SU-DHL-6 (cell line): ENCODE measurements at regions not wholly inside any gene's neighbourhood (a gene's known extent, or its start where the extent isn't known, plus 50 kb on each side); places are given as distances from the start of the nearest gene placed in this dataset.
A peak's percentile ranks its signal among the peaks of the same experiment; 100 is the strongest.

Experiments used
- H2AFZ ChIP-seq: fragments of 200-600 bp; sonication (generic); 2 replicates; pipeline ENCODE4 v1.6.1; 2014; ENCODE audit warnings: low read depth, mild to moderate bottlenecking, moderate library complexity, mixed read lengths, antibody characterized with exemption, low read length; ENCODE audit not compliant: severe bottlenecking
- H3F3A ChIP-seq: fragments of 200-600 bp; shearing (Covaris generic); 2 replicates; pipeline ENCODE4 v1.6.0; 2016; ENCODE audit warnings: antibody characterized with exemption, mild to moderate bottlenecking; ENCODE audit not compliant: insufficient read depth
- H3K27ac ChIP-seq: fragments of 200-600 bp; sonication (generic); 2 replicates; pipeline ENCODE4 v1.5.1; 2016; ENCODE audit warnings: low read depth, mild to moderate bottlenecking, low read length, moderate library complexity, mixed read lengths
- H3K27me3 ChIP-seq: fragments of 200-600 bp; sonication (generic), shearing (Covaris generic); 2 replicates; pipeline ENCODE4 v1.6.0; 2014; ENCODE audit warnings: mild to moderate bottlenecking, low read length
- H3K36me3 ChIP-seq: fragments of 200-600 bp; sonication (generic); 2 replicates; pipeline ENCODE4 v1.6.1; 2014; ENCODE audit warnings: mild to moderate bottlenecking, low read length, mixed read lengths
- H3K4me2 ChIP-seq: fragments of 300-600, 200-600 bp; shearing (Covaris generic), sonication (generic); 2 replicates; pipeline ENCODE4 v1.6.0; 2014; ENCODE audit warnings: low read length, low read depth, mild to moderate bottlenecking; ENCODE audit not compliant: poor library complexity, severe bottlenecking
- H3K4me3 ChIP-seq: fragments of 200-600 bp; sonication (generic); 2 replicates; pipeline ENCODE4 v1.5.1; 2014; ENCODE audit warnings: antibody characterized with exemption, low read length, mild to moderate bottlenecking, mixed read lengths; ENCODE audit not compliant: insufficient read depth, poor library complexity, severe bottlenecking
- H3K79me2 ChIP-seq: fragments of 200-600 bp; sonication (generic); 2 replicates; pipeline ENCODE4 v1.6.1; 2014; ENCODE audit warnings: mild to moderate bottlenecking, low read length, moderate library complexity; ENCODE audit not compliant: insufficient read depth
- H3K9ac ChIP-seq: fragments of 200-600 bp; sonication (generic); 2 replicates; pipeline ENCODE4 v1.7.0; 2014; ENCODE audit warnings: mild to moderate bottlenecking, low read length
- H3K9me2 ChIP-seq: fragments of 200-600 bp; sonication (generic); replicated peaks from 2 replicates; pipeline ENCODE4 v1.6.1; 2014; ENCODE audit warnings: low read length; ENCODE audit not compliant: insufficient read depth
- H3K9me3 ChIP-seq: fragments of 200-600 bp; sonication (generic); 2 replicates; pipeline ENCODE4 v1.6.1; 2014; ENCODE audit warnings: low read length, mixed read lengths; ENCODE audit not compliant: insufficient read depth
- H4K20me1 ChIP-seq: fragments of 200-600 bp; sonication (generic); 2 replicates; pipeline ENCODE4 v1.6.1; 2014; ENCODE audit warnings: low read depth, mild to moderate bottlenecking, antibody characterized with exemption, low read length, moderate library complexity, mixed read lengths
- EZH2phosphoT487 ChIP-seq: fragments of 200-600 bp; sonication (generic), shearing (Covaris generic); conservative IDR thresholded peaks from 2 replicates; pipeline ENCODE4 v1.6.1; 2018; ENCODE audit warnings: mild to moderate bottlenecking, antibody characterized with exemption, low read length, moderate library complexity, mixed read lengths
- TF ChIP-seq, protein P1 (sequence below): fragments of 200-600 bp; sonication (generic); IDR thresholded peaks from one replicate; pipeline ENCODE4 v1.5.1; 2017; ENCODE audit warnings: antibody characterized with exemption, mild to moderate bottlenecking, low read length, moderate library complexity; ENCODE audit not compliant: insufficient read depth, poor library complexity, severe bottlenecking

DNA sequence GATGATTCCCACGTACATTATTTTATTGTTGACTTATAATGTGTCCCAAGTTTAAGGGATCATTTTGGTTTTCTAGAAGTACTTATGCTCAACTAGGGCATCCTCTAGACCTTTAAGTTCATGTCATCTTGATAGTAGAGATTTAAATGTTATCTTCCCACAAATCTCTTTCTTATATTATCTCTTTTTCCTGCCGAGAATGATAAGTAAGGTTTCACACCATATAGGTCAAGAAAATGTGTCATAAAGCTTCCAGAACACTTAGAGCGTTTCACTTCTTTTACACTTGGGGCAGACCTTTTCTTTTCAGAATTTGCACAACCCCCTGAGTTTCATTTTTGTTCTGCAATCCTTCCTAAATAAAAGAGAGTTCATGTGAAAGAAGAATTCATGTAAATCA, 142.0 kb upstream of the CBLB start:
- Histone ChIP-seq H4K20me1 (no peaks in the 10 kb centered on the region), H3K9me2 (no peaks in the 10 kb centered on the region), H3K4me2 (no peak overlapping the region), H3K9me3 (no peaks in the 10 kb centered on the region), H3K27ac (no peak overlapping the region), H2AFZ (no peak overlapping the region), H3F3A (no peaks in the 10 kb centered on the region), H3K36me3 (no peaks in the 10 kb centered on the region), H3K79me2 (no peaks in the 10 kb centered on the region), H3K27me3 (no peaks in the 10 kb centered on the region), H3K4me3 (no peak overlapping the region), H3K9ac (no peak overlapping the region)
- no peak for TF ChIP-seq EZH2phosphoT487
- TF ChIP-seq, protein P1, sequence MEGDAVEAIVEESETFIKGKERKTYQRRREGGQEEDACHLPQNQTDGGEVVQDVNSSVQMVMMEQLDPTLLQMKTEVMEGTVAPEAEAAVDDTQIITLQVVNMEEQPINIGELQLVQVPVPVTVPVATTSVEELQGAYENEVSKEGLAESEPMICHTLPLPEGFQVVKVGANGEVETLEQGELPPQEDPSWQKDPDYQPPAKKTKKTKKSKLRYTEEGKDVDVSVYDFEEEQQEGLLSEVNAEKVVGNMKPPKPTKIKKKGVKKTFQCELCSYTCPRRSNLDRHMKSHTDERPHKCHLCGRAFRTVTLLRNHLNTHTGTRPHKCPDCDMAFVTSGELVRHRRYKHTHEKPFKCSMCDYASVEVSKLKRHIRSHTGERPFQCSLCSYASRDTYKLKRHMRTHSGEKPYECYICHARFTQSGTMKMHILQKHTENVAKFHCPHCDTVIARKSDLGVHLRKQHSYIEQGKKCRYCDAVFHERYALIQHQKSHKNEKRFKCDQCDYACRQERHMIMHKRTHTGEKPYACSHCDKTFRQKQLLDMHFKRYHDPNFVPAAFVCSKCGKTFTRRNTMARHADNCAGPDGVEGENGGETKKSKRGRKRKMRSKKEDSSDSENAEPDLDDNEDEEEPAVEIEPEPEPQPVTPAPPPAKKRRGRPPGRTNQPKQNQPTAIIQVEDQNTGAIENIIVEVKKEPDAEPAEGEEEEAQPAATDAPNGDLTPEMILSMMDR = no peak

DNA sequence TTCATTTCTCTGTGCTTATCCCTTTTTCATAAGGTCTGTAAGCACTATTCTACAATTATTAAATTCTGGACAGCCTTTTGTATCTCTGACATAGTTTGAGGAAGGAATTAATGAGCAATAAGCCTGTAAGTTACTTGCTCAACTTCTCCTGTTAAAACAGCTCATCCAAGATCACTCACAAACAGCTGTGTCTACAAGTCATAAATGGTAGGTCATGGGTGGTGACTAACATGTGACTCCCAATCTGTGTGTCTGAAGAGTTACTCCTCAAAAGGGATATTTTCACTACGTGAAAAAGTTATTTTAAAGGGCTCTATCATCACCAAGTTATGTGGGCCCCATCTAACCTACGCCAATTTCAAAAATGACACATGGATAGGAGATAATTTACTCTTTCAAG, 145.2 kb upstream of the CBLB start:
- TF ChIP-seq, protein P1 = no peak
- no peak for TF ChIP-seq EZH2phosphoT487
- Histone ChIP-seq H3K36me3 (no peaks in the 10 kb centered on the region), H3K9ac (no peak overlapping the region), H3K27ac (no peak overlapping the region), H3F3A (no peaks in the 10 kb centered on the region), H3K9me2 (no peaks in the 10 kb centered on the region), H4K20me1 (no peaks in the 10 kb centered on the region), H3K4me3 (no peak overlapping the region), H3K9me3 (no peaks in the 10 kb centered on the region), H2AFZ (peak overlapping the region; percentile 39), H3K79me2 (no peaks in the 10 kb centered on the region), H3K27me3 (no peaks in the 10 kb centered on the region), H3K4me2 (no peak overlapping the region)

DNA sequence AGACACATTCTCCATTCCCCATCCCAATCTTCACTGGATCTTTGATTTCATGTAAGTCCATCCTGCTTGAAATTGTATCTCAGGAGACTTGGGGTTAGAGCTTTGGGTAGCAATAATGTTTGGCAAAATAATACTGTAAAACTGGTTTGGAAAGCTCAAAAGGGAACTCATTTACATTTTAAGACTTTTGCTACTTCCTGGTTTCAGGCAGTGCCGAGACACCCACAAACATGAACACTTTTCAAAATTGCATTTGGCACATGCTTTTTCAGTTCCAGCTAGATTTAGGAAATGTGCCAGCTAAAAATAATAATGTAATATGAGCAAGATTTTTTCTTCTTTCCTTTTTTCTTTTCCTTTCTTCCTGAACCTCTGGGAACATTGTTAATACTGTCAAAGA, 145.7 kb upstream of the CBLB start:
- no peaks in the 10 kb centered on the region for H3K79me2 ChIP-seq
- H3K4me2 ChIP-seq = no peak overlapping the region
- H3K9me3 ChIP-seq = no peaks in the 10 kb centered on the region
- H3K27ac ChIP-seq = no peak overlapping the region
- no peaks in the 10 kb centered on the region for H3F3A ChIP-seq
- TF ChIP-seq, protein P1 = no peak
- TF ChIP-seq EZH2phosphoT487 = no peak
- H3K9me2 ChIP-seq = no peaks in the 10 kb centered on the region
- peak overlapping the region; percentile 39 for H2AFZ ChIP-seq
- no peaks in the 10 kb centered on the region for H3K27me3 ChIP-seq
- H3K4me3 ChIP-seq = no peak overlapping the region
- no peaks in the 10 kb centered on the region for H4K20me1 ChIP-seq
- no peaks in the 10 kb centered on the region for H3K36me3 ChIP-seq
- H3K9ac ChIP-seq = no peak overlapping the region
